Endothelial cell of umbilical vein (primary cell): ENCODE measurements at regions not wholly inside any gene's neighbourhood (a gene's known extent, or its start where the extent isn't known, plus 50 kb on each side); places are given as distances from the start of the nearest gene placed in this dataset.

Source experiments
- BruUV-seq: library from RNA; stranded (reverse); fragments of 400-500 nt; replicated peaks from 2 replicates; lab custom pipeline; 2021; lab: Mats Ljungman, UMichigan
- CTCF ChIA-PET: fragments of 300-600, 350-600 bp; sonication (Branson Sonifier 250); formaldehyde crosslinking; loops from one replicate; lab custom pipeline; 2021; ENCODE audit warnings: antibody characterized with exemption, inconsistent platforms; lab: Charles Lee
- POLR2A ChIA-PET: fragments of 300-600, 350-600 bp; sonication (Branson Sonifier 250); formaldehyde crosslinking; loops from one replicate; lab custom pipeline; 2021; ENCODE audit warnings: antibody characterized with exemption, inconsistent platforms; lab: Charles Lee
- DNase-seq: peaks from one replicate; pipeline ENCODE4 v3.0.0-alpha.2; 2011; ENCODE audit warnings: low read depth, low spot score
- FAIRE-seq: peaks from 2 replicates; lab custom pipeline; 2011; peaks lifted over from hg19 to GRCh38; lab: Jason Lieb, UNC
- H2AFZ ChIP-seq: 2 replicates; pipeline ENCODE4 v1.6.0; 2012; ENCODE audit warnings: low read depth, low read length, control low read depth, inconsistent platforms
- H3K27ac ChIP-seq: 2 replicates; pipeline ENCODE4 v1.5.1; 2011; ENCODE audit warnings: low read depth, mild to moderate bottlenecking, control low read depth, low read length, moderate library complexity; ENCODE audit not compliant: insufficient read depth
- H3K27me3 ChIP-seq, 2 experiments: 2 replicates each; pipeline versions ENCODE4 v1.6.0 to v1.6.1; 2011; ENCODE audit warnings: low read length in 2 of 2, mixed read lengths in 1 of 2; ENCODE audit not compliant: control insufficient read depth in 2 of 2, insufficient read depth in 2 of 2
- H3K36me3 ChIP-seq, 2 experiments: 2 replicates in 1 of 2; 3 replicates in 1 of 2; pipeline ENCODE4 v1.5.1; 2011; ENCODE audit warnings: low read length in 2 of 2, mild to moderate bottlenecking in 1 of 2, moderate library complexity in 1 of 2; ENCODE audit not compliant: control insufficient read depth in 2 of 2, insufficient read depth in 2 of 2; ENCODE audit errors: extremely low read depth in 1 of 2
- H3K4me1 ChIP-seq: 3 replicates; pipeline ENCODE4 v1.5.1; 2011; ENCODE audit warnings: mild to moderate bottlenecking, low read length; ENCODE audit not compliant: control insufficient read depth, insufficient read depth; ENCODE audit errors: extremely low read depth
- H3K4me2 ChIP-seq: 2 replicates; pipeline ENCODE4 v1.6.1; 2011; ENCODE audit warnings: low read length, control low read depth, mixed read lengths; ENCODE audit not compliant: insufficient read depth
- H3K4me3 ChIP-seq, 3 experiments: fragments of 200-600 bp in 1 of 3; sonication (generic), shearing (Covaris generic) in 1 of 3; replicated peaks in 1 of 3; 2 replicates each; pipeline ENCODE4 v1.5.1; 2011 to 2016; ENCODE audit warnings: control low read depth in 3 of 3, low read length in 3 of 3, mild to moderate bottlenecking in 2 of 3, inconsistent platforms in 1 of 3, low read depth in 1 of 3, moderate library complexity in 1 of 3; ENCODE audit not compliant: insufficient read depth in 1 of 3
- H3K79me2 ChIP-seq: 2 replicates; pipeline ENCODE4 v1.6.0; 2012; ENCODE audit warnings: low read length, inconsistent platforms; ENCODE audit not compliant: control insufficient read depth, insufficient read depth
- H3K9ac ChIP-seq: replicated peaks from 2 replicates; pipeline ENCODE3; 2011; ENCODE audit warnings: low read length, control low read depth; ENCODE audit not compliant: insufficient read depth; ENCODE audit errors: extremely low read depth
- H3K9me1 ChIP-seq: replicated peaks from 3 replicates; pipeline ENCODE4 v1.6.0; 2011; ENCODE audit warnings: mild to moderate bottlenecking, low read length; ENCODE audit not compliant: control insufficient read depth, insufficient read depth; ENCODE audit errors: extremely low read depth
- H3K9me3 ChIP-seq: replicated peaks from 2 replicates; pipeline ENCODE4 v1.5.1; 2012; ENCODE audit warnings: low read length, inconsistent platforms; ENCODE audit not compliant: control insufficient read depth, insufficient read depth
- H4K20me1 ChIP-seq: replicated peaks from 2 replicates; pipeline ENCODE3; 2011; ENCODE audit warnings: mild to moderate bottlenecking, low read length; ENCODE audit not compliant: control insufficient read depth, insufficient read depth; ENCODE audit errors: extremely low read depth
- CTCF ChIP-seq, 2 donors: IDR thresholded peaks; 1 replicate in 1 of 2; 2 replicates in 1 of 2; pipeline ENCODE4 v1.5.1; 2011; ENCODE audit warnings: low read length in 2 of 2, mild to moderate bottlenecking in 2 of 2, moderate library complexity in 2 of 2, control low read depth in 1 of 2, inconsistent platforms in 1 of 2, low read depth in 1 of 2; ENCODE audit not compliant: insufficient read depth in 1 of 2; ENCODE audit errors: extremely low read depth in 1 of 2
- EZH2 ChIP-seq: IDR thresholded peaks from 2 replicates; pipeline ENCODE4 v1.6.1; 2012; ENCODE audit warnings: borderline replicate concordance, low read depth, mild to moderate bottlenecking, moderate library complexity, low read length, inconsistent platforms; ENCODE audit not compliant: severe bottlenecking
- FOS ChIP-seq: IDR thresholded peaks from 2 replicates; pipeline ENCODE4 v1.6.1; 2011; ENCODE audit warnings: mild to moderate bottlenecking, low read length, moderate library complexity, borderline replicate concordance; ENCODE audit not compliant: insufficient read depth
- GATA2 ChIP-seq: IDR thresholded peaks from 2 replicates; pipeline ENCODE4 v1.7.0; 2011; ENCODE audit warnings: low read depth, mild to moderate bottlenecking, moderate library complexity, mixed read lengths, low read length; ENCODE audit not compliant: insufficient read length, insufficient read depth
- JUN ChIP-seq: IDR thresholded peaks from 2 replicates; pipeline ENCODE4 v1.6.1; 2011; ENCODE audit warnings: borderline replicate concordance, low read depth; ENCODE audit not compliant: insufficient read length, insufficient read depth
- MAX ChIP-seq: IDR thresholded peaks from 2 replicates; pipeline ENCODE4 v1.6.1; 2011; ENCODE audit not compliant: insufficient read depth, insufficient read length
- MYC ChIP-seq: IDR thresholded peaks from one replicate; pipeline ENCODE4 v1.6.1; 2011; ENCODE audit warnings: mild to moderate bottlenecking, low read depth, low read length
- POLR2AphosphoS5 ChIP-seq: IDR thresholded peaks from 2 replicates; pipeline ENCODE4 v1.6.1; 2012; ENCODE audit warnings: low read depth, mild to moderate bottlenecking, control low read depth, low read length, moderate library complexity; ENCODE audit not compliant: insufficient read depth
- dilution Hi-C: fragments of 300-500 bp; cut with MboI; formaldehyde crosslinking; loops from one replicate; pipeline ENCODE4 v1.15.0; 2019; ENCODE audit warnings: low sequenced_read_pairs; ENCODE audit not compliant: extremely low pct_ligation_motif_present
- intact Hi-C: fragments of 100-400 bp; cut with micrococcal nuclease; formaldehyde crosslinking; loops from one replicate; pipeline ENCODE4 v1.10.0; 2022

GRCh38 chr6:121573481-121573880, 138.0 kb downstream of the GJA1 start:
- dilution Hi-C loops, result no loop called here
- intact Hi-C loops, result no loop called here
- POLR2A ChIA-PET, result no interaction called here
- Histone ChIP-seq H3K79me2 (no peaks in the 10 kb centered on the region), H3K9me1 (no peaks in the 10 kb centered on the region), H3K4me2 (peak overlapping the region; percentile 60), H3K4me3 (no peak overlapping the region), H4K20me1 (no peaks in the 10 kb centered on the region), H3K27me3 (no peaks in the 10 kb centered on the region), H3K4me1 (peaks cover 12% of the 10 kb centered on the region), H3K27ac (no peak overlapping the region), H3K9me3 (no peaks in the 10 kb centered on the region), H3K36me3 (no peaks in the 10 kb centered on the region), H3K9ac (no peak overlapping the region), H2AFZ (no peak overlapping the region)
- peak; percentile 77 for FAIRE-seq
- no peak for TF ChIP-seq EZH2
- TF ChIP-seq JUN, result peak; percentile 38
- no peak for TF ChIP-seq MYC
- TF ChIP-seq FOS, result peak; percentile 67
- no peak for TF ChIP-seq CTCF (IDR thresholded peaks at IDR 0.05; ENCODE audit: extremely low read depth in 1 of 2, insufficient read depth in 1 of 2, low read depth in 1 of 2, low read length in 2 of 2)
- TF ChIP-seq GATA2, result peak; percentile 95
- TF ChIP-seq MAX, result no peak
- TF ChIP-seq POLR2AphosphoS5, result peak; percentile 62
- no TSS peak for BruUV-seq
- peak; percentile 66 for DNase-seq
- CTCF ChIA-PET, result interaction anchor here (0.7 to 1.1 kb wide), 2 partner anchors 9 to 276 kb away, joined by 3 to 5 read pairs; no protein-coding TSS in a partner anchor
